MM.1S (cell line): ENCODE measurements at regions not wholly inside any gene's neighbourhood (a gene's known extent, or its start where the extent isn't known, plus 50 kb on each side); places are given as distances from the start of the nearest gene placed in this dataset.

Experiments used
- CTCF ChIP-seq: fragments of 300-600 bp; sonication (generic); IDR thresholded peaks from 2 replicates; pipeline ENCODE4 v1.5.1; 2016; ENCODE audit warnings: antibody characterized with exemption, low read length, mixed read lengths
- EZH2 ChIP-seq: fragments of 300-600 bp; sonication (generic); optimal IDR thresholded peaks from 2 replicates; pipeline ENCODE3; 2017; ENCODE audit warnings: low read depth, mild to moderate bottlenecking, antibody characterized with exemption, low read length, mixed read lengths

- TF ChIP-seq CTCF (no peak), EZH2 (no peak)
Measured at GRCh38 chr1:184315254-184315653, 71.6 kb upstream of the C1orf21 start.
